ENCODE measurements at regions not wholly inside any gene's neighbourhood (a gene's known extent, or its start where the extent isn't known, plus 50 kb on each side); places are given as distances from the start of the nearest gene placed in this dataset.

DNA sequence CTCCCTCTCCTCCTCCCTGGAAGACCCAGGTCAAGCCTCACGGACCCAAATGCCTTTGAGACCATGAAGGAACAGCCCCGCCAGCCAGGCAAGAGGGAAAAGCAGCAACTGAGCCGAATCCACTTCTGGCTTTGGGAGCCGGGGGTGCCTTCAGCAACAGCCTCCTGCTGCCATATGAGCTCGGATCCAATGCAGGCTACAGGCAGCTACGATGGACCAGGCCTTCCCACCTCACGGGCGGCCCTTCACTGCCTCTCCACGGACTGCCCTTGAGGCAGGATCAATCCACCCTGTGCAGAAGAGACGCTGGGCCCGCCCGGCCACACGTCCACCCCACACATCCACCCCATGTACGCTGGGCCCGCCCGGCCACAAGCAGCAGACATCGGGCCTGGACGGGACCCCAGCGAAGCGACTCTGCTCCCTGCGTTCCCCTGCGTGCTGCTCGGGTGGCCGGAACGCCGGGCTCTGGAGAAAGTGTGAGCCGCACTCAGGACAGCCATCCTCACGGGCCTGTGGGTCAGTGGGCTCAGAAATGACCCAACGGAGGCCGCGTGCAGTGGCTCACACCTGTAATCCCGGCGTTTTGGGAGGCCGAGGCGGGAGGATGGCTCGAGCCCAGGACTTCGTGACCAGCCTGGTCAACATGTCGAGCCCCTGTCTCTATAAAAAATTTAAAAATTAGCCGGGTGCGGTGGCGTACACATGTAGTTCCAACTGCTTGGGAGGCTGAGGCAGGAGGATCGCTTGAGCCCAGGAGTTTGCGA is 82.0 kb downstream of the FOXL3 start:
- no peak for DNase-seq

DNA sequence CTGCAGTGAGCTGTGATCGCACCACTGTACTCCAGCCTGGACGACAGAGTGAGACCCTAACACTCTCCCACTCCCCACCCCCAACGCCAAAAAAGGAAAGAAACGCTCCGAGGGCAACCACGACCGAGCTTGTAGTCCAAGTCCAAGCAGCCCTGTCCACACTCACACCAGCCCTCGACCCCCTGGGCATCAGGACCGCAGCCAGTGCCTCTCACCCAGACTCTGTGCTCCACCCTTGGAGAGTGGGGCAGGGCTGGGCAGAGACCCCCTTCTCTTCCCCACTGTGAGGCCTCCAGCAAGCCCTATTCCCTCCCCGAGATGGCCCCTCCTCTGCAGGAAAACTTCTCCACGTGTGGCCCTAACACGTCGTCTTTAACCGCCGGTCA is 82.6 kb downstream of the FOXL3 start:
- no peak for DNase-seq

DNA sequence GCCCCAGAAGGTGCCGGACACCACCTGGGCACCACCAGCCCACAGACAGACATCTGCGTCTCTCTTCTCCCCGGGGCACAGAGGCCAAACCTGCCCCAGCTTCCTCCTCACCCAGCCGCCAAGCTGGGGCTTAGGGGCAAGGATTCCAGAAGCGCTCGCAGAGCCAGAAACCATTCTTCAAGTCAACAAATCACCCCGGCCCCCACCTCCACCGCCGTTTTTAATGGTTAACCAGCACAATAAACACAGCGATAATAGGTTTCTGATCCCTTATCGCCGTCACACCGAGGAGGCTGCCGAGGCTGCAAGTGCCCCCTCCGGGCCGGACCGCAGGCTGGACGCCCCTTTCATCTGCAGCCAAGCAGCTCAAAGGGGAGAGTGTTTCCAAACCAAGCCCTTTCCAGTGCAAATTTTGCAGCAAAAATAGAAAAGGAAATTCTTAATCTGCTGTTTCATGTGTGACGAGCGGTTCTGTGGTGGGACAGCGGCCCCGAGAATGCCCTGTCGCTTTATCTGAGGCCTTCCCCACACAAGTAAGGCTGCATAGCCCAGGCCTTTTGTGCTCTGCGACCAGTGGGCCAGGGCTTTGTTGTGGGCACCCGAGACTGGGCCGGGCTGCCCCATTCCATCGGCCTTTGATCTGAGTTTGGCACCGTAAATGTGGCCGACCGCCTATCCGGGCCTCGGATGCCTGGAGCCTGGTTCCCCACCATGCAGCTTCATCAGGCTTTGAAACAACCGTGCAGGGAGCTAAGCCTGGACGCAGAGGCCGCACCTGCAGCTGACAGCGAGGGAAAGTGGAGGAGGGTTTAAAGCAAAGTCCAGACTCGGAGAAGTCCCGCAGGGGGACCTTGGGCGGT is 83.2 kb downstream of the FOXL3 start:
- DNase-seq: no peak

DNA sequence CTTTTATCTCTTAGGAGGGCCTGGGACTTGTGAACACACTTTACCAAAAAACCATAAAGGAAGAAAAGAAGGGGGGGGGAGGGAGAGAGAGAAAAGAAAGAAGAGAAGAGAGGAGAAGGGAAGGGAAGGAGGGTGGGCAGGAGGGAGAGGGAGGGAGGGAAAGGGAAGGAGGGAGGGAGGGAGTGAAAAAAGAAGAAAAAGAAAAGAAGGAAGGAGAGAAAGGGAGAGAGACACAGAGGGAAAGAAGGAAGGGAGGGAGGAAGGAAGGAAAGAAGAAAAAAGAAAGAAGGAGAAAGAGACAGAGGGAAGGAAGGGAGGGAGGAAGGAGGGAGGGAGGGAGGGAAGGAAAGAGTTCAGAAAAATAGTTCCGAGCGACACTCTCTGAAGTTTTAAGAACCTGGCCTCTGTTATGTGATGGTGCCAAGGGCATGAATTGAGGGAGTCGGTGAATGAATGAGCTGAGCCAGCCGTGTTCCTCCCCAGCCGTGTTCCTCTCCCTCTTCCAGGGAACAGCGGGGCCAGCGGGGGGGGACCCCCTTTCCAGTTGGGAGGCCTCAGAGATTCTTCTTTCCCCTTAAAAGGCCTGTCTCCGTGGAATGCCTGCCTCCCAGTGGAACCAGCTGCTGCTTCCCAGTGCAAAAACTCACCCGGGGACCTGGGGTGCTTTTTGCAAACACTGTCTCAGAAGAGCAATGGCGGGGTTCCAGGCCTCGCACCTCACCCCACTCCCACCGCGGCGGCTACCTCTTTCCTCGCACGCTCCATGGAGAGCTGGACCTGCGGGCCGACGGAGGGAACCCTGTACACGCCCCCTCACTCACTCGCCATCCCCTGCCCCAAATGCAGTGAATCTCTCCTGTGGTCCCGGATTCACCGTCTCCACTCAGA is 84.1 kb downstream of the FOXL3 start:
- no peak for DNase-seq

DNA sequence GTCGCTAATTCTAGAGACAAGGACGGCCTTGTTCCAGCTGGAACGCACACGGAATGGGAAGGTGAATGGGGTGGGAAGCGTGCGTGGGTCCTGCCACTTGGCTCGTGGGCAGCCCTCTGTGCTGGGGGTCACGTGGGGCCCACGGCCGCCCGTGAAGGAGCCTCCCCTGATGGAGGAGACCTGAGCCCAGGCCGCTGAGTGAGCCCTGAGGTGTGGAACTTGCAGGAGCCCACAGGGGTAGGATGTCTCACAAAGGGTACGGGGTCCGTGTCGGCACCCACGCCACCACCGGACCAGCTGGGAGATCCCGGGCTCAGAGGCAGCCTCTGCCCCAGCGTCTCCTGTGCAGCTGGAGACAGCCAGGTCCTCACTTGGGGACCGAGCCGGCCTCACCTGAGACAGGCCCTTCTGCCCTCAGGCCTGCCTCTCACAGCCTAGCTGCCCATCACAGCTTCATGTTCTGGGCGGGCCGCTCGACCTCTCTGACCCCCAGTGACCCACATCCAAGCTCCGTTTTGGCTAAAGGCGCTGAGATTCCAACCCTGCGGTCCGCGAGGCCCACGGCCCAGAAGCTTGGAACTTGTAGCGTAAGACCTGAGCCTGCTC is 84.8 kb downstream of the FOXL3 start:
- DNase-seq: no peak

DNA sequence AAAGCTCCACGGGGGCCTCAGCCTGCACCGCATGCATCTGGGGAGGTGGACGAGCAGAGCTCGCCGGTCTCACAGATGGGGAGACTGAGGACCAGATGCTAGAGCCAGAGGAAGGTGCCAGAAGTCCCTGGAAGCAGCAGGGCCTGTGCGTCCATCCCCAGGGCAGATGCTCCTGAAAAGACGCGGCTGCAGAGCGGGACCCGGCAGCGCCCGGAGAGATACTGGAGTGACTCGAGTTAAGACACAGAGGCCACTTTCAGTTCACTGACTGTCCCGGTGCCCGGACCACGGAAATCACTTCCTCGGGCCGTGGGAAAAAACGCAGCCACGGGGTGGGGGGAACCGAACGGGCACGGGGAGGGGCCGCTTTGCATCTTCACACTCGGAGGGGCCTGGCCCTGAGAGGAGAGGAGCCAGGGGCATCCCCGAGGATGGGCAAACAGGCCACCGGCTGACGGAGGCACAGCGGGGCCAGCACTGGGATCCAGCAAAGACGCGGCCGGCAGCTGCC is 85.4 kb downstream of the FOXL3 start:
- DNase-seq: no peak

DNA sequence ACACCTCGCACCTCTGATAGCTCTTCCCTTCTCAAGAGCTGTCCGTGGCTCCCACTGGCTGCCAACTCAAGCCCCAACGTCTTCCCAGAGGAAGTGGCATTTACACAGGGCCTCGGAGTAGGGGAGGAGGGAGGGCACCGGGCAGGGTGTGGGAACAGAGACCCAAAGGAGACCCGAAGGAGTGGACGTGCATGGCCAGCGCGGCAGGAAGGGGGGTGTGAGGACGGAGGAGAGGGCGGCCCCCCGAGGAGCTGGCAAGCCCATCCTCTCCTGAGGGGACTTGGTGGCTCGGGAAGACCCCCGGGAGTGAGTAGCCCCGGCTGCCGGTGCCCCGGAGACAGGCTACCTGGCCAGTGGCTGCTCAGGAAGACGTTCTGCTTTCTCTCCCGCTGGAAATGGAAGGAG is 85.9 kb downstream of the FOXL3 start:
- no peak for DNase-seq

DNA sequence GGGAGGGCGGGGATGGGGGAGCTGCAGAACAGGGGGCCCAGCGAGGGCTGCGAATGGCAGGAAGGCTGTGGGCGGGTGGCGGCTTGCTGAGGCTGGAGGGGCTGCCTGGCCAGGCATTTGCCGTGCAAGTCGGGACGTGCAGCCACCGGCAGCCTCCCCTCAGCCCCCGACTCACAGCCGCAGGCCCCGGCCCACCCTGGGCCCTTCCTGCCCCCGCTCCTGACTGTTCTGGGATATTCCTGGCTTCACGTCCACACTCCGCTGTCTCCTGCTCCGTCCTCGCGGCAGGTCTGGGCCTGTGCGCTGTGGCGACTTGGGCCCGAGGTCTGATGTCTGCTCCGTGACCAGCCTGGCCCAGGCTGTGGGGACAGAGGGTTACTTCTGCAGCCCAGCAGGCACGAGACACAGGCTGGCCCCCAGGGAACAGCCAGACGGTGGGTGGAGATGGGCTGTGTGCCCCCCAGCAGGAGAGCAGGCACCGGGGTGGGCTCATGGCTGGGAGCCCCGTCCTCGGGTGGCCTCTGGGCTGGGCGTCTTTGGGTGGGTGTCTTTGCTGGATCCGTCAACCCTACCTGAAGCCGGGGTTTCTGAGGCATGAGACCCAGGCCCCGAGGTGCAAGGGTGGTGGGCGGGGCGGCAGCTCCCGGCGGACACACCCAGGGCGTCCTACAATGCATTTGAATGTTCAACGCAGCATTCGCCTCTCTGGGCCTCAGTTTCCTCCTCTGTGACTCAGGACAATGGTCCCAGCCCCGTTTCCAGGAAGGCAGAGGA is 86.5 kb downstream of the FOXL3 start:
- no peak for DNase-seq

DNA sequence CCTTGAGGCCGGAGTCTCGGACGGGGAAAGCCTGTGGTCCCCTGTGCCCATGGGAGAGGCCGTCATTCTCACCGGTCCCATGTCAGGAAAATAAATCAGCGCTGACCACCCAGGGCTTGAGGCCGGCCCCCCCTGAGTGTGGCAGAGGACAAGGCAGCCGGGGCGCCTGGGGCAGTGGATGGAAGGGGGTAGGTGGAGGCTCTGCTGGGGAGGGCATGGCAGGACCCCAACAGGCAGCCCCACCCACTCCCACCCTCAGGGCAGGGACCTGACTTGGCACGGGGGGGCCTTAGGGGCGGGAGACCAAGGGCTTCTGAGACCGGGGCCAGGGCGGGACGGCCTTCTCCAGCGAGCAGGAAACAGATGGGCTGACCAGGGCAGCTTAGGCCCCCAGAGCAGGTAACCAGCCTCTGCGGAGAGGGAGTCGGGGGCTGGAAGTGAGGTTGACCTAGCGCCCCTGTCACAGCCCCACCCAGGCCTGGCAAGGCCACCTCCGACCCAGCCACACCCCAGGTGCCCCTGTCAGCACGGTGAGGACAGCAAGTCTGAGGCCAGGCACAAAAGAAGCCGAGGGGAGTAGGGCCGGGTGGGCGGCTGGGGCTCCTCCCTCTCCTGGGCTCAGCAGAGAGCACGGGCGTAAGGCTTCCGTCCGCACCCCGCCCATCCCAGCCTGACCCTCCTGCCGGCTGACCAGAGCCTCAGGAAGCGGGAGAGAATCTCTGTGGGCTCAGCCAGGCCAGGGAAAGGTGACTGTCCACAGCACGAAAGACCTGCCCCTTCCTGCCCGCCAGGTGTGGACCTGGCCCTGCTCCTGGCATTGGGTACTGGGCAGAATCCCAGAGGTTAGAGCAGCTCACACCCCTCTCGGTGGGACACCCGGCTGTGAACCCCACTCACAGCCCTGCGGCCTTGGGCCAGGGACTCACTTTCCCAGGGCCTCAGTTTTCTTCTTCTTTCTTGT is 87.4 kb downstream of the FOXL3 start:
- no peak for DNase-seq

DNA sequence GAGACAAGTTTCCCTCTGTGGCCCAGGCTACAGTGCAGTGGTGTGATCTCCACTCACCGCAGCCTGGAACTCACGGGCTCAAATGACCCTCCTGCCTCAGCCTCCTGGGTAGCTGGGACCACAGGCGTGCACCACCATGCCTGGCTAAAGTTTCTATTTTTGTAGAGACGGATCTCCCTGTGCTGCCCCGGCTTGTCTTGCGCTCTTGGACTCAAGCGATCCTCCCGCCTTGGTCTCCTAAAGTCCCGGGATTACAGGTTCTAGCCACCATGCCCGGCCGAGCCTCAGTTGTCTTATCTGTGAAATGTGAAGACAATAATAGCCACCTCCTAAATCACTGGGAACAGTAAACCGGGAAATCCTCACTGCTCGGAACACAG is 88.1 kb downstream of the FOXL3 start:
- no peak for DNase-seq

DNA sequence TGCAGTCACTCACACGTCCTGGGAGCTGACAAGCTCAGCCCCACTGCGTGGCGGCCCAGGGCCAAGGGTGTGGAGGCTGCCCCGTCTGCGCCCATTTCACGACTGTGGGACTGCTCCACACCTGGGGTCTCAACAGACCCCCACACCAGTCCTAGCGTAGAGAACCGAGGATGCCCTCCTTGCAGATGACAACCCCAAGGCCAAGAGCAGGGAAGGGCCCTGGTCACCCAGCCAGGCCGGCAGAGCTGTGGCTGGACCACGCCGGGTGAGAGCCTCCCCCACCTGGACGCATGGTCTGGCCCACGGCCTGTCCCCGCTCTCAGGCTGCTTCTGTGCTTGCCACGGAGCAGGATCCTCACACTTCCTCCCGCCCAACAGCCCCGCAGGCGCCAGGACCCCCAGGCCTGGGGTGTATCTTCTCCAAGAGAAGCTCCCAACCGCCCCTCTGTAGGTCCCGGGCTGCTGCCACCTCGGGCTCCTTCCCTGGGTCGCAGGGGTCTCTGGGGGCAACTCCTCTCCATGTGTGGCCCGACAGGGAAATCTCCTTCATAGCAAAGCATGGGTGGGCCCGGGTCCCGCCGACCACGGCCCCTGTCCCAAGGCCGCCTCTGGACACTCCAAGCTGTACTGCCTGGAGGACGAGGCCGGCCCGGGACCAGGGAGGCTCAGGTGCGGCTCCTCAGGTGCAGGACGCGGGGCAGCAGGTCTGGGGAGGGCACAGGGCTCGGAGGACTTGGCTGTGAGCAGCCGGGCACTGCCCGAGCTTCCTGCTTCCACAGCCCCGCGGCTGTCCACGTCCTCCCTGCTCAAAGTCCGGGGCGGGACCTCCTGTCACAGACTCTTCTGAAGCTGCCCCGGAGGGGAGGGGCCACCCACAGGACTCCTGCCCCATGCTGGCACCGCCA is 88.8 kb downstream of the FOXL3 start:
- no peak for DNase-seq

DNA sequence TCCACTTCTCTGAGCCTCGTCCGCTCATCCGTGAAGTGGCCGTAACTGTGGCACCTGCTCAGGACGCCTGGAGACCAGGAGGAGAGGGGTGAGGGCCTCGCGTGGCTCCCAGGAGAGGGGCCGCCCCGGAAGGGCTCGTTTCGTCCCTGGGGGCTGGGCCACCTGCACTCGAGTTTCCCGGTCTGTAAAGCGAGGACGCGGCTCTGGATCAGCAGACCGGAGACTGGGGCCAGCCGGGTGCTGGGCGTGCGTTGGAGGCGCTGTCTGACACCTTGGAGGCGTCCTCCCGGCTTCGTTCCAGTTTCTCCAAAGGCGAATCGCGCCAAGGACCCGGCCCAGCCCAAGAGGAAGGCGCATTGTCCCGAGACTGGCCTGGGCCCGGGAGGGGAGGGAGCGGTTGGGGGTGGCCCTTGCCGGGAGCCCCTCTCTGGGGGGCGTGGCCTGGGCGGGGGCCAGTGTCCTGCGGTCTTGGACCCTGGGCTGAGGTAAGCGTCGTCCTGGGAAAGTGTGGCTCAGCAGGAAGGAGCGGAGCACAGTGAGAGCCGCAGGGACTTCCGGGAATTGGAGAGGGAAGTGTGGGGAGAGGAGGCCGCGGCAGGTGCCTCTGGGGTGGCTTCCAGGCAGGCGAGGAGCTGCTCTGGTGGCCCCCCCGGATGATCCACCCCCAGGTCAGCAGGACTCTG is 89.6 kb downstream of the FOXL3 start:
- no peak for DNase-seq

DNA sequence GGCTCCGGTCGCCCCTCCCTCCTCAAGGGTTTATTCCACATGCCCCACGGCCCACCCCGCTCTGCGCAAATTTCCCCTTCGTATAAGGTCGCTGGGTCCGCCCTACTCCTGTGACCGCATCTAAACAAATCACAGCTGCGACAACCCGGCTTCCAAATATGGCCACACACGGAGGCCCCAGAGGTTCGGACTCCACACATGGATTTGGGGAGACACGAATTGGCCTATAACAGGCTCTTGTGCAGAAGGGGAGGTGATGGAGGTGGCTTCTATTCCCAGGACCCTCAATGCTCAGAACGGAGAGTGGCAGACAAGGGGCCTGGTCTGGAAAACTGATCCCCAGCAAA is 90.1 kb downstream of the FOXL3 start:
- no peak for DNase-seq

DNA sequence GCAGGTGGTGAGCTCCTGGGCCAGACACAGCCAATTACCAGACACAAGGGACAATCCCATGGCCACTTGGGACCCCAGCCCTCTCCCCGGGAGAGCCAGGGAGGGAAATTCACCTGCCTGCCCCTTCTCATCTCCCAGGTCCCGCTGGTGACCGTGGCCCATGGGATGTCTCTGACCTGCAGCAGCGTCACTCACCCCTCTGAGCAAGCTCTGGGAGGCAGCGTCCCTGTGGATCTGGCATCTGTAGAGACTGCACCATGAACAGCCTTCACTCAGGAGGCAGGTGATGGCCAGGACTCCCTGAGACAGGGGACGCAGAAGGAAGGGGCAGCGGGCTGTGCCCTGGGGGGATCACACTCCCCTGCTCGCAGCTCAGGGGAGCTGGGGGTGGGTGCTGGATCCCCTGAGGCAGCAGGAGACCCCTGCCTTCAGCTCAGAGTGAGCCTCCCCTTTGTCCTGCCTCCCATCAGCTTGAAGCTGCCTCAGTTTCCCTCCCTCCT is 90.8 kb downstream of the FOXL3 start:
- DNase-seq: no peak

DNA sequence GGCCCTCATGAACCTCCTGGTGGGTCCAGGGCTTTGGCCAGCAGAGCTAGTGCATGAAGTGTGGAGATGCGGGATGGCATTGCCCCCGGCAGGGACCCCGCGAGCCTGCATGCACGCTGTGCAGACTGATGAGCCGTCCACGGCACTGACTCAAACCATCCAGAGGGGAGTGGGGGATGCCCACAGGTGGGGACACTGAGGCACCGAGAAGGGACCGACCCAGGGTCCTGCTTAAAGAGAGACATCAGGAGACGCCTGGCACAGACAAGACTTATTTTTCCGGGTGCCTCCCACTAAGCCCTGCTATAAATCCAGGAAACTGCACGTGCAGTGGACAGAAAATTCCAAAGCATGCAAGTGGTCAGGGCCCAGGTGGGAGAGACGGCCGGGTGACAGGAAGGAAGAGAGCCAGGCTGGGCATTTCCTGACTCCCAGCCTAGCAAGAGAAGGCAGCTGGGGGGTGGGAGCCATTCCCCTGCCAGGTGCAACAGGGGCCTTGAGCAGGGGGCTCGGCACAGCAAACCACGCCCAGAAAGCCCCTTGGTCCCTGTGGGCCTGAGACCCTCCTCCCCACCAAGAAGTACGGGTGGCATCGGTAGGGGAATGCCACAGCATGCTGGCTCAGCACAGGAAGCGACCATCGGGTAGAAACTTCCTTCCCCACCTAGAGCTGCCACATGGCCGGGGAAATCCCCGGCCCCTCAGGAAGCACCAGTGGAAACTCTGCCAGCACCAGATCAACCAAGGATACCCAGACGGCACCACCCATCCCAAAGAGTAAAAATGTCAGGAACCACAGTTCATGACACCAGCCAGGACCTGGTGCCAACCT is 91.5 kb downstream of the FOXL3 start:
- no peak for DNase-seq

DNA sequence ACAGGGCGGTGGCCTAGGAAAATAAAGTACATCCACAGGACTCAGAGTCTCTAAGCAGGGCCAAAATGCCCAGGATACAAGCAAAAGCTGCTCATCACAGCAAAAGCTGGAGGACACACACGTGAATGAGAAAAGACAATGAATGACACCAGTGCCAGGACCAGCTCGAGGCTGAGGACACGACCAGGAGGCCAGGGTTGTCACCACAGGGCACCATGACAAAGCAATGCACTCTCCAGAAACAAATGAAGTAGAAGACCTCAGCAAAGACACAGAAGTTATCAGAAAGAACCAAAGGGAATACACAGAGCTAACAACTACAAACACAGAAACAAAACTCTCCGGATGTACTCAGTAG is 92.1 kb downstream of the FOXL3 start:
- no peak for DNase-seq

DNA sequence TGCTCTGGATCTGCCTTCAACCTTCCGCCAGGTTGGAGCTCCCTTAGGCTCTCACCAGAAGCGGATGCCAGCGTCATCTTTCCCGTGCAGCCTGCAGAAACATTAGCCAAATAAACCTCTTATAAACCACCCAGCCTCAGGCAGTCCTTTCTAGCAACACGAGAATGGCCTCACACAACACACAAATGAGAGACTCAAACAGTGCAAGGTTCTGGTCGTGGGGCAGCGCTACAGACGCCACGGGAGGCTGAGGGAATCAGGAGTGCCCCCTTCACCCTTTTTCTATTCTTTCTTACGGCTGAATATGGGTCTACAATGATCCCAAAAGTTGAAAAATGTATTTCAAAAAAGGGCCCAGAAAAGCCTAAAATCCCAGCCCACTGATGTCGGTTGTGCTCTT is 96.4 kb downstream of the FOXL3 start:
- no peak for DNase-seq

Data from activated gamma-delta T cell (primary cell).